Nephron (organoid): ENCODE measurements at regions not wholly inside any gene's neighbourhood (a gene's known extent, or its start where the extent isn't known, plus 50 kb on each side); places are given as distances from the start of the nearest gene placed in this dataset.

Experiments used
- H3K27ac Mint-ChIP-seq, 3 experiments: 2 replicates each; pipeline ENCODE4 v1.8.0; 2020; ENCODE audit warnings: mixed read lengths in 3 of 3, mild to moderate bottlenecking in 2 of 3, moderate library complexity in 1 of 3
- H3K27me3 Mint-ChIP-seq: 2 replicates; pipeline ENCODE4 v1.8.0; 2021; ENCODE audit warnings: low read depth, mild to moderate bottlenecking, moderate library complexity, mixed read lengths
- H3K36me3 Mint-ChIP-seq: 2 replicates; pipeline ENCODE4 v1.8.0; 2020; ENCODE audit warnings: low read depth, mixed read lengths
- H3K4me1 Mint-ChIP-seq: 2 replicates; pipeline ENCODE4 v1.8.0; 2020; ENCODE audit warnings: mixed read lengths
- H3K4me3 Mint-ChIP-seq, 3 experiments: 2 replicates each; pipeline ENCODE4 v1.8.0; 2020; ENCODE audit warnings: mild to moderate bottlenecking in 3 of 3, mixed read lengths in 3 of 3, moderate library complexity in 2 of 3
- H3K9me3 Mint-ChIP-seq: 2 replicates; pipeline ENCODE4 v1.8.0; 2020; ENCODE audit warnings: mixed read lengths
- CTCF ChIP-seq, 3 experiments: fragments of 200-600 bp; sonication (generic); IDR thresholded peaks; one replicate each; pipeline ENCODE4 v1.5.0; 2021; ENCODE audit warnings: antibody characterized with exemption in 3 of 3; ENCODE audit not compliant: unreplicated experiment in 3 of 3

GRCh38 chr12:87922736-87923135 is 106.5 kb downstream of the C12orf50 start:
- Mint-ChIP-seq H3K27me3 (no peaks in the 10 kb centered on the region), H3K36me3 (no peaks in the 10 kb centered on the region), H3K4me1 (peaks cover 28% of the 10 kb centered on the region), H3K4me3 (no peak overlapping the region), H3K9me3 (no peaks in the 10 kb centered on the region), H3K27ac (peak overlapping the region; percentile 6 to 66 (median 29))
- TF ChIP-seq CTCF (IDR thresholded peaks at IDR 0.05; ENCODE audit: unreplicated experiment in 3 of 3) = no peak

- H3K4me3 Mint-ChIP-seq = no peak overlapping the region
- H3K9me3 Mint-ChIP-seq = no peaks in the 10 kb centered on the region
- H3K4me1 Mint-ChIP-seq = peaks cover 28% of the 10 kb centered on the region
- H3K27me3 Mint-ChIP-seq = no peaks in the 10 kb centered on the region
- no peak overlapping the region for H3K27ac Mint-ChIP-seq
- no peak for TF ChIP-seq CTCF (IDR thresholded peaks at IDR 0.05; ENCODE audit: unreplicated experiment in 3 of 3)
- no peaks in the 10 kb centered on the region for H3K36me3 Mint-ChIP-seq
Observed at GRCh38 chr12:87921621-87922020, 107.6 kb downstream of the C12orf50 start.

DNA sequence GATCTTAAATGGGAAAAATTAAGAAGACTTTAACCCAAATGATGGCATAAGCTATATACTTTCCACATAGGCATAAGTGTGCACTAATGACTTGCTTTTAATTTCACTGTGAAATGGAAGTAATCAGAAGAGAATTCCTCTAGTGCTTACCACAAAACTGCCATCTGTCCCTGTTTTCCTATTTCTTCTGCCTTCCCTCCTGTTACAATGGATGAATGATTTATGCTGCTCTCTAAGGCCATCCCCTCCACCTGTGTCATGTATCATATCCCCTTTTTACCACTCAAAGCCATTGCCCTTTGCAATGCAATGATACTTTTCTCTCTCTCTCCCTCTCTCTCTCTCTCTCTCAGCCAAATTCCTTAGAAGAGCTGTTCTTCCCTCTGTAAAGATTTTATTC is 109.1 kb downstream of the C12orf50 start:
- H3K4me1 Mint-ChIP-seq = peaks cover 28% of the 10 kb centered on the region

DNA sequence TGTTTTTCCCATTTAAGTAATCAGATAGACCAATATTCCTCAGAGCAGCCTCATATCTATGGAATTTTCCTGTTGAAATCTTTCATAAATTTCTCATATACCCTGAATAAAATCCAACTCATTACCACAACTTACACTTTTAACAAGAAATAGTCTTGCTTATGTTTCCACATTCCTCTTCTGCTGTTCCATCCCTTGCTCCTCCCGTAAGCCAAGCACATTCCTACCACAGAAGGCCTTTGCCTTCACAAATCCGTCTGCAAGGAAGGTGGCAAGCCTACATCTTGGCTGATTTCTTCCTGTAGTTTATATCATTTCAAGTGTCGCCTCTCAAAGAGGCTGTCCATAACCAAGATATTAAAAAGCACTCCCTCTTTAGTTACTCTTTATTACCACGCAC is 127.7 kb downstream of the C12orf50 start:
- Mint-ChIP-seq H3K27ac (peak overlapping the region in 1 of 3 experiments; percentile 5), H3K27me3 (no peaks in the 10 kb centered on the region), H3K4me1 (no peaks in the 10 kb centered on the region), H3K36me3 (no peaks in the 10 kb centered on the region), H3K9me3 (no peaks in the 10 kb centered on the region), H3K4me3 (no peak overlapping the region)
- no peak for TF ChIP-seq CTCF (IDR thresholded peaks at IDR 0.05; ENCODE audit: unreplicated experiment in 3 of 3)

More for the DNA sequence above, 109.1 kb downstream of the C12orf50 start:
- Mint-ChIP-seq H3K36me3 (no peaks in the 10 kb centered on the region), H3K27ac (no peak overlapping the region), H3K9me3 (peaks cover 3% of the 10 kb centered on the region), H3K27me3 (no peaks in the 10 kb centered on the region), H3K4me3 (no peak overlapping the region)
- TF ChIP-seq CTCF (IDR thresholded peaks at IDR 0.05; ENCODE audit: unreplicated experiment in 3 of 3) = no peak

GRCh38 chr12:87897662-87898061 is 131.5 kb downstream of the C12orf50 start:
- Mint-ChIP-seq H3K27me3 (no peaks in the 10 kb centered on the region), H3K9me3 (peaks cover 3% of the 10 kb centered on the region), H3K36me3 (no peaks in the 10 kb centered on the region), H3K4me1 (no peaks in the 10 kb centered on the region), H3K4me3 (no peak overlapping the region), H3K27ac (no peak overlapping the region)
- no peak for TF ChIP-seq CTCF (IDR thresholded peaks at IDR 0.05; ENCODE audit: unreplicated experiment in 3 of 3)

- Mint-ChIP-seq H3K27ac (peak overlapping the region; percentile 15 to 51 (median 35)), H3K4me1 (peaks cover 5% of the 10 kb centered on the region), H3K9me3 (no peaks in the 10 kb centered on the region), H3K27me3 (no peaks in the 10 kb centered on the region), H3K36me3 (no peaks in the 10 kb centered on the region), H3K4me3 (peak overlapping the region in 1 of 3 experiments; percentile 30)
- no peak for TF ChIP-seq CTCF (IDR thresholded peaks at IDR 0.05; ENCODE audit: unreplicated experiment in 3 of 3)
Observed at GRCh38 chr12:87883806-87884205, 145.4 kb downstream of the C12orf50 start.
